NCI-H146 treated with DMSO at 0.1 percent for 48 hours (cell line): ENCODE measurements at regions not wholly inside any gene's neighbourhood (a gene's known extent, or its start where the extent isn't known, plus 50 kb on each side); places are given as distances from the start of the nearest gene placed in this dataset.

Experiments used
- DNase-seq: peaks from one replicate; lab custom pipeline; 2025; ENCODE audit not compliant: unreplicated experiment; lab: John Stamatoyannopoulos, UW

DNA sequence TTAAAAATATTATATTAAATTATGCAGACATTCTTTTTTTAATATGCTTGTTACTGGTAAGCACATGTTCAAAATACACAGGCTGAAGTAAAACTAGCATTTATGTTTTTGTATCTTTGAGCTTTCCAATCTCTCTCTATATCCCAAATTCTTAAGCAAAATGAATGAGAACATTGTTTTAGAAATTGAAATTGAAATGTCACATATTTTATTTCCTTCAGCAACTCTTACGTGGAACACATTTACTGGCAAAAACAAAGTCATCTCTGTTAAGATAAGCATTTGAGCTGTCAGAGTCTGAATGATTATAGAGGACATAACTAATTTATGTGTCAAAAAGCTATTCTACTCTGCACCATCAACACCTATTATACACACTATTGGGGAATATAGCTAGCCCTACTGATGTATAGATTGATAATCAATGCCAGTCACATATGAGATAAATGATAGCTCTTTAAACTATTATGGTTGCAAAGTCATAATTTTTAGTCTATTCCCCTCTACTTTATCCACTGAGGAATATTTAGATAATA lies 535.4 kb upstream of the BCHE start:
- DNase-seq, result no peak

DNA sequence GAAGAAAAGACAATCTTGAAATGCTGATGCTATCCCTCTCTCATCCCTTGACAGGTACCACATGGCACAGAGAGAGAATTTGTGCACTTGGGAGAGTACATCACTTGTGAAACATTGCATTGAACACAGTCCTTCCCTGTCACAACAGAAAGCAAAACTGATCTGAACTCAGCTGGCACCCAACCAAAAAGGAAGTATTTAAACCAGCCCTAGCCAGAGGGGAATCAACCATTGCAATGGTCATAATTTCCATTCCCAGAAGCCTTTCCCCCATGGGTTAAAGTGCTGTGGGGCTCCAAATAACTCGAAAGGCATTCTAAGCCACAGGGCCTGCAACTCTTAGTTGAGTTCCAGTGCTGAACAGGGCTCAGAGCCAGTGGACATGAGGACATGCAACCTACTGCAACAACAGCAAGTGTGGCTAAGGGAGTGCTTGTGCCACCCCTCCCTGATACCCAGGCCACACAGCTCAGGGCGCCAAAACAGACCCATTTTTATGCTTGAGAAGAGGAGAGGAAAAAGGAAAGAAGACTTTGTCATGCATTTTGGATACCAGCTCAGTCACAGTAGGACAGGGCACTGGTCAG lies 530.8 kb upstream of the BCHE start:
- no peak for DNase-seq

DNA sequence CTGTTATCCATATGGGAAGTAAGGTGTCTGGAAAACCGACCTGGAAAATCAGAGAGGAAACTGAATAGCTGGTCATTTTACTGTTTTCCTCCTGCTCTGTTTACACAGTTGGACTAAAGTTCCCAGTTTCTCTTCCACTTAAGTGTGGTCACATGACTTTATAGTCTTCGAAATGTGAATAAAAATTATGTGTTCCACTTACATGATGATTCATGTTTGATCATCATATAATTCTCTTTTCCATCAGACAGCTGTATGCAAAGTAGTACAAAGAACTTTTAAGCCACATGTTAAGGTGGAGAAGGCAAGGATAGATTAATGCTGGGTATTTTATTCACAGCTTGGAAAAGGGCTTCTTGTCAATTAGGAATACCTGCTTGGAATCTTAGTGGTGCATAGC lies 525.5 kb upstream of the BCHE start:
- DNase-seq, result no peak

DNA sequence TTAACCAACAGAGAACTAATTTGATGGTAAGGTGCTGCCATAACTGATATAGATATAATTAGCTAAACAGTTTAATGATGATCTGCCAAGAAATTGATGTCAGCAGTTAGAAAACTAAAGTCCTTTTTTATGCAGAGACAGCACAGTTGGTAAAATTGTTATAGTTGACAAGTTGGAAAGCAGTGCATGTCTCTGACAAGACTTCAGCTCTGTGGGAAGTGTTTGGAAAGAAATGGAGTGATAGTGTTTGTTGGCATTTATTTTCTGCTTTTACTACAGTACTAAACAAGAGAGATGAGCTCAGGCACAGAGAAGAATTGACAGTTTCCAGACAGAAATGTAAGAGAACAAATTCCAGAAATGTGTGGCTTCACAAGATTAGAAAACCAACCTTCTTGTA lies 523.5 kb upstream of the BCHE start:
- DNase-seq, result no peak

DNA sequence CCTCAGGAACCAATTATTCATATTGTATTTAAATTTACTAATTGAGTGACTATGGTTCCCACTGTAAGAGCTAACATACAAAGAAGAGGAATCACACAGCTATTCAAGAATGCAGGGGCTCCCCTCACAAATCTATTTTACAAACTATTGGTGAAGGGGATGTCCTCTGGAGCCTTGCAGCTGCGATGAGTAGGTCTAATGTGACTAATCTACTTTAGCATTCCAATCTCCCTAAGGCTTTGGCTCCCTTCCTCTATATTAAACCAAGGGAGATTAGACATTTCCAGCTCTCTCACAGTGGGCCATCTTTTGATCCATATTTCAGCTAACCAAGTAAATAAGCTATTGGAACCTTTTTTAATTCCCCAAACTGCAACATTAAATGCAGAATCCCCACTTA lies 514.2 kb upstream of the BCHE start:
- DNase-seq, result no peak

DNA sequence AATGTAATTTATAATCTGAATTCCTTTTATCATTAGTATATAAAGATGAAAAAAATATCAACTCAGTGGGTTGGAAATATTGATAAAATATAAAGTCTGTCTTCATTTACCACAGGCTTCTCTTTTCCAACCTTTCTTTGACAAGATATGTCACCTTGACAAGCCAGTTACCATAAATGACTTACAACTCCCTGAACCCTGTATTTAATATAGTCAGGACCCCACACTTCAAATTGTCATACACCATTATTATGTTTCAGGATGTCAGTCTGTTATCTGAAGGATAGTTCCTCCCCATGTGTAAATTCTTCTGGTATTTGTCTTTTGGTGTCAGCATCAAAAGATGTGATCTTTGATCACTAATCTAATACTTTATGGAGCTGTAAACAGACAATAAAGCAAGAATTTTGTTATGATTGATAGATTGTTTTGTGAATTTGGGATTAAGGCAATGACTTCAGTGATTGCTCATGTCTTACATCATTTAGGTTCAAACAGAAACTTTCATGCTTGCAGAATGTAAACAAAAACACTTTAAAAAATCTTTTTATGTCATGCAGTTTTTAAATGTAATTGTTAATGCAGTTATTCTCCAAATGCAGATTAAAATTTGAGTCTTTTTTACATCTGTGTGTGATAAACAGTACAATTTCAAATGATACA lies 503.5 kb upstream of the BCHE start:
- DNase-seq, result no peak

DNA sequence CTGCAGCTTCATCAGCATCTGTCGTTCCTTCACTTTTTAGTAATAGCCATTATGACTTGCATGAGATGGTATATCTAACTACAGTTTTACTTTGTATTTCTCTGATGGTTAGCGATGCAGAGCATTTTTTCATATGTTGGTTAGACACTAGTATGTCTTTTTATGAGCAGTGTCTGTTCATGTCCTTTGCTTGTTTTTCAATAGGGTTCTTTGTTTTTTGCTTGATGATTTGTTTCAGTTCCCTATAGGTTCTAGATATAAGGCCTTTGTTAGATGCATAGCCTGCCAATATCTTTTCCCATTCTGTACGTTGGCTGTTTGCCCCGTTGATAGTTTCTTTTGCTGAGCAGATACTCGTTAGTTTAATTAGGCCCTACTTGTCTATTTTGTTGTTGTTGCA lies 487.2 kb upstream of the BCHE start:
- DNase-seq, result no peak

DNA sequence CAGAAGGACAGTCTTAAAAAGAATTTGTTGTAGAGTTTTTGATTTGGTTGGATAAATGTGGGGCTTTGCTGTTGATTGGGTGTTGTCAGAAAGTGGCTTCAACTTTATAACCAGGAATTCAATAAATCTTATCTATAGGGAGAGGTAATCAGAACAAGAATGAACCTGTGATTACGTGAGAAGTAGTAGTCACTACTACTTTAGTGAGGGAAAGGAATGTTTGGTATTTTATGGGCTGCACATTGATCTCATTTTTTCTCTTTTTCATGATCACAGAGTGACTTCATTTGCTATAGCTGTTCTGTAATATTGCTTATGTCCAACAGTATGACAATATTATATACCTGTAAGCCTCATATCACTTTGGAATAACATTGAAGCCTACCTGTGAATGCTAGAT lies 485.2 kb upstream of the BCHE start:
- DNase-seq, result no peak

DNA sequence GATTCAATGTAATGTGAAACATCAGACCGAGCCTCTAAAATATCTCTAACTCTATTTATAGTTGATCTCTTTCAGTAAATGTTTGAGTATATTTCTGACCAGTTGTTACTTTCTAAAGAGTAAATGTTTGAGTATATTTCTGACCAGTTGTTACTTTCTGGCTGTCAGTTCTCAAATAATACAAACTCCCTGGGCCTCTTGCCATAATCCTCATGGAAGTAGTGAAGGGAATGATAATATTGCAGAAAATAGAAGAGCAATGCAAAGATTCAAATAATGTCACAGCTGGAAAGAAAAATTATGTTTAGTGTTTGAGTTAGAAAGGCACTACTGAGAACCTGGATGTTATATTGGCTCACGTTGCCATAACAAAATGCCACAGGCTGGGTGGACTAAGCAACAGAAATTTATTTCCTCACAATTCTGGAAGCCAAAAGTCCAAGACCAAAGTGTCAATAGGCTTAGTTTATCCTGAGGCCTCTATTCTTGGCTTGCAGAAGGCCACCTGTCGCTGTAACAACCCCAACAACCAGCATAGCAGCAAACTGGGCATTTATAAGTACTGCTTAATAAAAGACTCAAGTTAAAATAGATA lies 470.6 kb upstream of the BCHE start:
- peak; percentile 29 for DNase-seq

DNA sequence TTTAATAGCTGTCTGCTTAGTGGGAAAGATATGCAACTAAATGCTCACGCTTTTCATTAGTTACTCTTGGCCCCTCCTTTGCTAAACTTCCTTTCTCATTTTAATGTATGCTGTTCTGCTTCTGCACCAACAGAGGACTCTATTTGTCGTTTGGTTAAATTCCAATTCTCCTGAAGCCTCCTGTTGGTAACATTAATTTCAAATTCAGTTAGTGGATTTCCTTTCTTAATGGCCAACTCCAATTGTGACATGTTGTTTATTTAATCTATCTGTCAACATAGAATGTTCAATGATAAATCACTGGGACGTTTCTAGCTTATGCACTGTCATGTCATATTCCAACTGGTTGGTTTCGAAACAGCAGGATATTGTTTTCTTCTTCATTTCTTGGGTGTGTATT lies 467.4 kb upstream of the BCHE start:
- DNase-seq, result no peak

DNA sequence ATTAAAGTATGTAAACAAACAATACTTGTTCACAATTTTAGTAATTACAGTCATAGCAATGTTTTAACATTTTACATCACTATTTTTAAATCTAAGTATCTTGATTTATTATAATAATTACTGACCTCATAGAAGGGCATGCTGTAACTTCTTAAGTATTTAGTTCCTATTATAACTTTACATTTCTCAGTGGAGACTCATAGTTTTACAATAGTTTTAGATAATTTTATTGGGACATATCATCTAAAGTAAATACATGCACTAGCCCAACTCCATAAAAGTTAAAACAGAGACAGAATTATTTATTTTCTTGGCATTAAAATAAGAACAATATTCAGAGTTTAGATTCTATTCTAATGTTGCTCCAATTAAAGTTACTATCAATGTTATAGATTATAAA lies 466.5 kb upstream of the BCHE start:
- DNase-seq, result no peak

DNA sequence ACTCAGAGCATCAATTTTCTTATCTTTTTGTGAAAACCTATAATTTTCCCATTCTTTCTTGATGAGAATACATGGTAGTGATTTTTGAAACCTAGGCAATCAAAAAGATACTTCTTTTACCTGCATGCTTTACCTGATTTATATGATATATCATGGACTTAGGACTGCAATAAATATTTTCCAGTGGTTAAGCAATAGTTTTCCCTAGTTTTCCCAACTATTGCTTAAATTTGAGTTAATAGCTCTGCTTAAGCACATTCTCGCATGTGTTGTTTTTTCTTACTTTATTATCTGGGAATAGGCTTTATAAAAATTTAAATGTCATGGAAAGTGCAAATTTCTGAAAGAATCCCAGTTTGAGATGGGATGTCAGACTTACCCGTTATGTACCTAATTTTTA lies 465.1 kb upstream of the BCHE start:
- DNase-seq, result no peak

DNA sequence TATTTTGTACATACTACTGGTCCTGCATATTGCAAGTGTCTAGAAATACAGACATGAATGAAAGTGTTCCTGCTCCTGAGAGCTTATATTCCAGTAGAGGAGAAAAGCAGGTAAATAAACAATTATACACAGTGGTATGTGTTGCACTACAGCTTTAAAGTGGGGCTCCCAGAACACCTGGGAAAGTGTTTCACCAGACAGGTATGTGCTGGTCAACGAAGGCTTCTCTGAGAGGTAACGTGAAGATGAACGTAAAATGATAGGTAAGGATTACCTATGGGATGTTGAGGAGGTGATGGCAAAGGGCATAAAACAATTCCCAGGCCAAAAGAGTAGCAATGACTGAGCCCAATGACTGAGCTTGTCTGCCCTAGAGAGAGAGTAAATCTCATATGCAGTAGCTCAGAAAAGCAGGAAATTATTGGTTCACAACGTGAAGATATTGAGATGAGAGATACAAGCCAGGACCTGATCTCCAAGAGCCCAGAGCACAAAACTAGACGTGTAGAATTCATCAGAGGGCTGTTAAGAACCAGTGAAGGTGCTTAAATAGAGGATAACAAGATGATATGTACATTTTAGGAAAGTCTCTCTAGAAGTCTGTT lies 459.1 kb upstream of the BCHE start:
- no peak for DNase-seq

DNA sequence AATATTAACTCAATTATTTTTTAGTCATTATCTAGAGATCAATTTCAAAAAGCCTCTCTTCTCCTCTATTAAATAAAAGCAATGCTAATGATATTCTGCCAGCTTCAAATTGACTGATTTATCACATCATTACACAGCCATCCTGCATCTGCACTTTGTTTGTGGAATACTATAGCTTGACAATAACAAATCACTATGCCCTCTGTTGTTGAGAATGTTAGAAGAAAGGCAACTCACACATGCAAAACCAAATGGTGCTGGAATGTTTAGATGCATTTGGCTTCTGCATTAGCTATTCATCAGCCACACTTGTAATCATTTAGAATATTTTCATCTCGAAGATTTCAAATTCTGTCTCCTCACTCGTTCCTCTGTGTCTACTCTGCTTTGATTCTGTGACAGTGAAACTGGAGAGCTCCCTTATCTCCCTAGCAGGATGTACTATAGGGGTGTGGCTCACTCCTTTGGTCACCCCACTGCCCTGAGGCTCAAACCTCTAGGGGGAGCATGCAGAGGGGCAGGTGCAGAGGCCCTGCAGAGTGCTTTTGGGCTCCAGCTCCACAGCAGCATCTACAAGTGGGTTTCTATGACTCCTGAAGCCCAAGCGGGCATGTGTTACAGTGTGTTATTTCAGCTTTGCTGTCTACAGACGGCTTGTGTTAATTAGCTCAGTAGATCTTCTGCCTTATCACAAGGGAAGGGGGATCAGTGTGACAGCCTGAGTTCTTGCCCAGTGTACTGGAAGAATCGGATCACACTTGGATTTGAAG lies 454.1 kb upstream of the BCHE start:
- DNase-seq, result peak; percentile 97

DNA sequence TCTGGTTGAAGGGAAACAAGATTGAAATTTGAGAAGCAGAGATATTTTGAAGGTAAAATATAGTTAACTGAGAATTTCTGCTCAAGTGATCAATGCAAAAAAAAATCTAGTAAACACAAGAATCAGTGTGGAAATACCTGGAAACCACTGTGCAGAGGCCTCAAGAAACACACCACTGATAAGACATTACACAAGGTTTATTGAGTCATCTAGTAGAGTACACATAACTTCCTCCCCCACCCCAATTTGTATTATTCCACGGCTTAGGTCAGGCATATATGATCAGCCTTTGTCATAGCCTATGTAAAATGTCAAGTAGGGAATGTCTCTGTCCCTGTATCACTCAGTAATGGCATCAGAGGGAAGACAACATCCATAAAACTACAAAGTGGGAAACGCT lies 447.8 kb upstream of the BCHE start:
- no peak for DNase-seq

DNA sequence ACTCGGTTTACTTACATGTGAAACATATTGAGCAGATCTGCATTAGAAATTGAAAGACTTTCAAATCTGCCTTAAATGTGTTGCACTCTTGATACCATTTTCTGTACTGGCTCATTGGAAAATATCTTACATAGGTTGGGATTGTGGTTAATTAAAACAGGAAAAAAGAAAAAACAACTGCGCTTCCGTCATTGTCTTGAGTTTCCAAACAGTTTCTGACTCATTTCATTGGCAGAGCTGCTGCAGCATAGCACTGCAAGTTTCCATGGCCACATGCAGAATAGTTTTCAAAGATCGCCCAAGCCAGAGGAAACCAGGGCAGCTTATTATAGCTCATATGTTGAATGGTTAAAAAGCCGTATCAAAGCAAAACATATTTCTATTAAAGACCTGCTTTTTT lies 446.6 kb upstream of the BCHE start:
- no peak for DNase-seq

DNA sequence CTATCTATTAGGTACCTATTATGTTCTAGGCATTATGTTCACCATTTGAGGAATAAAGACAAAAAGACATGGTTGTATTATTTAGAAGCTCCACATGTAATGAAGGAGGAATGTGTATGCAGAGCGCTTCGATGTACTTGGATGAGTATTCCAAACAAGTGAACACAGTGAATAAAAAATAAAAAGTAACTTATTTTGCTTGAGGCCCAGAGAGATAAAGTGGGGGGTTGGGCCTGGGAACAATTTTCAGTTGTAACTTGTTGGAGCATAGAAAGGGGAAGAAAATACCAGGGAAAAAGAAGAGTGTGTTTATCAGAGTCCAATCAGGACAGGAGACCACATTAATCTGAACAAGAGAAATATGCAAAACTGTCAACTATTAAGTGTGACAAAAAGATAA lies 445.7 kb upstream of the BCHE start:
- no peak for DNase-seq

DNA sequence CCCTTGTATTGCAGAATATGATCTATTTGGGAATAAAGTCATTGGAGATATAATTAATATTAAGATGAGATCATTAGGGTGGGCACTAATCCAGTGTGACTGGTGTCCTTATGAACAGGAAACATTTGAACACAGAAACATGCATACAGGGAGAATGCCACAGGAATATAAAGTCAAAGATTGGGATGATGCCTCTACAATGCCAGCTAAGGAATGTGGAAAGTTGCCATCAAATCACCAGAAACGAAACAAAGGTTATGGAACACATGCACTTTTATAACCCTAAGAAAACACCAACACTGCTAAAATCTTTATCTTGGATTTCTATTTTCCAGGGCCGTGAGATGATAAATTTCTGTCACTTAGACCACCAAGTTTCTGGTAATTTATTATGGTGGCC lies 442.4 kb upstream of the BCHE start:
- DNase-seq, result no peak

DNA sequence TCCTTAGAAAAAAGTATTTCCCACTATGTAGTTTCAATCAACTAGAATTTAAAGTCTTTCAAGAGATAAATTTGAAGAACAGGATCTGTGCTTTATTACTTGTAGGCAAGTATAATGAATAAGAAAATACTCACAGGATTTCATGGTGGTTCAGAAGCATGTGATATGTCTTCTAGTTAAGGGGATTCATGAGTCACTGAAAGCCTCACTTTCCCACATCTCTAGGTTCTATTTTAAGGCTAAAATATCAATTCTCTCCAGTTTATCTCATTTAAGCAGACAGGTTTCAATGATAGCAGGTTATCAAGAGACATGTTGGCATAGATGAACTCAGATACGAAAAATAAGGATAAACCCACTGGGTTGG lies 437.8 kb upstream of the BCHE start:
- DNase-seq, result no peak

DNA sequence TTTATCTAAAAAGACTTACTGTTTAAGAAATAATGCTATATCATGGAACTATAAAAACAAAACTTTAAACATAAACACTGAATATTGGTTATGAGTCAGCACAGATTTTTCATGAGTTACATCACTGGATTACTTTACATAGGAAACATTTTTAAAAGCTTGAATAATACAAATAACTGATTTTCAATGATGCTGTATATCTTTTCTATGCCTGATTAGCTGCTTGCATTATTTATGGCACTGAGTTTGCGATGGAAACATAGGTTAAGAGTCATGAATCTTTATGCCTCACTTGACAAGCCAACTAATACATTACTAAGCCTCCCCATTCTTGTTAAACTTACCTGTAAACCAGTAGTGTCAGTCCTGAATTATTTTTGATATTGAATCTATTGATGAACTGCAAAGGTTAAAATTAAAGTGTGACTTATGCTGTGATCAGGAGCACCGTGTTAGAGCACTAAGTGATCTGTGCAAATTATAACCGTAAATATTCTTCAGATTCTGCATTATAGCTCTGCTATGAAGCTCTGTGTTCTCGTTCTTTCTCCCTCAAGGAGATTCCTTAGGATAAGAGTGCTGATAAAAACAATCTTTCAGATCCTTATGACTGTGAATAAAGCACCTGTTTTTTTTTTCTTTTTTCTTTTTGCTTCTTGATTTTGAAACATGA lies 437.3 kb upstream of the BCHE start:
- DNase-seq, result no peak

DNA sequence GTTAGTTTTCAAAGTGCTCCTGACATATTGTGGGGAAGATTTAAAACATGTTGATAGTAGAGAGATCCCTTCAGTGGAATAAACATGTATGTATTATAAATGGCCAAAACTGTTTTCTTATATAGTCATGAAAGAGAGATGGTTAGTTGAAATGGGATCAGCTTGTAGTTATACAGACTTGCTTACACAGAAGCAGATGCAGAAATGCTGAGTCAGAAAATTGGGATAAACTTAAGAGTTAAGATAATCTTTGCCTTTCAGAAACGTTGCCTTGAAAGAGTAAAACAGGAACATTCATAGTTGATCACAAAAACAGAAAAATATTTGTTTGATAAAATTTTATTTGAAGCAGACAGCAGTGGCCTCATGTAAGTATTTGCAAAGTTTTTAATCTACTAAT lies 433.2 kb upstream of the BCHE start:
- DNase-seq, result no peak
